ENCODE measurements at regions not wholly inside any gene's neighbourhood (a gene's known extent, or its start where the extent isn't known, plus 50 kb on each side); places are given as distances from the start of the nearest gene placed in this dataset.

- TF ChIP-seq POLR2AphosphoS5 (IDR thresholded peaks at IDR 0.05; ENCODE audit: borderline replicate concordance, low read depth, low read length) (no peak), EZH2 (IDR thresholded peaks at IDR 0.05) (no peak), FOXP2 (optimal IDR thresholded peaks at IDR 0.05; ENCODE audit: control extremely low read depth, extremely low read length, insufficient read depth) (no peak)
- H3K36me3 ChIP-seq (ENCODE audit: insufficient read depth, low read length) = no peaks in the 10 kb centered on the region
- no peaks in the 10 kb centered on the region for H3K9me3 ChIP-seq (ENCODE audit: low read depth, low read length)
- DNase-seq (ENCODE audit: low read depth, low spot score) = no peak
- no peak overlapping the region for H3K9ac ChIP-seq (ENCODE audit: insufficient read length)
- no peak overlapping the region for H3K4me3 ChIP-seq
- no peak overlapping the region for H3K27ac ChIP-seq
These were observed 75.0 kb upstream of the MAP1LC3B2 start for GRCh38 chr12:116483959-116484750.

GRCh38 chr12:116484807-116485206 lies 74.4 kb upstream of the MAP1LC3B2 start:
- no peak for DNase-seq (ENCODE audit: low read depth, low spot score)
- H3K4me3 ChIP-seq = no peak overlapping the region

GRCh38 chr12:116489116-116489515 lies 70.1 kb upstream of the MAP1LC3B2 start:
- Histone ChIP-seq H3K36me3 (ENCODE audit: insufficient read depth, low read length) (no peaks in the 10 kb centered on the region), H3K27ac (no peak overlapping the region), H3K9me3 (ENCODE audit: low read depth, low read length) (no peaks in the 10 kb centered on the region), H3K4me3 (no peak overlapping the region), H3K9ac (ENCODE audit: insufficient read length) (no peak overlapping the region)
- TF ChIP-seq POLR2AphosphoS5 (IDR thresholded peaks at IDR 0.05; ENCODE audit: borderline replicate concordance, low read depth, low read length) = no peak
- TF ChIP-seq EZH2 (IDR thresholded peaks at IDR 0.05) = no peak
- DNase-seq (ENCODE audit: low read depth, low spot score) = no peak

More at GRCh38 chr12:116484807-116485206, 74.4 kb upstream of the MAP1LC3B2 start:
- H3K9me3 ChIP-seq (ENCODE audit: low read depth, low read length) = no peaks in the 10 kb centered on the region
- H3K27ac ChIP-seq = no peak overlapping the region
- no peak overlapping the region for H3K9ac ChIP-seq (ENCODE audit: insufficient read length)
- no peaks in the 10 kb centered on the region for H3K36me3 ChIP-seq (ENCODE audit: insufficient read depth, low read length)
- no peak for TF ChIP-seq EZH2 (IDR thresholded peaks at IDR 0.05)
- no peak for TF ChIP-seq FOXP2 (optimal IDR thresholded peaks at IDR 0.05; ENCODE audit: control extremely low read depth, extremely low read length, insufficient read depth)
- no peak for TF ChIP-seq POLR2AphosphoS5 (IDR thresholded peaks at IDR 0.05; ENCODE audit: borderline replicate concordance, low read depth, low read length)

- DNase-seq (ENCODE audit: low read depth, low spot score) = no peak
These were observed 68.7 kb upstream of the MAP1LC3B2 start for GRCh38 chr12:116490471-116490870.

GRCh38 chr12:116492703-116493324 lies 66.4 kb upstream of the MAP1LC3B2 start:
- Histone ChIP-seq H3K27ac (no peak overlapping the region), H3K9ac (ENCODE audit: insufficient read length) (no peak overlapping the region), H3K9me3 (ENCODE audit: low read depth, low read length) (no peaks in the 10 kb centered on the region), H3K36me3 (ENCODE audit: insufficient read depth, low read length) (no peaks in the 10 kb centered on the region), H3K4me3 (no peak overlapping the region)
- DNase-seq (ENCODE audit: low read depth, low spot score) = no peak
- TF ChIP-seq FOXP2 (optimal IDR thresholded peaks at IDR 0.05; ENCODE audit: control extremely low read depth, extremely low read length, insufficient read depth) = no peak
- TF ChIP-seq EZH2 (IDR thresholded peaks at IDR 0.05) = no peak
- no peak for TF ChIP-seq POLR2AphosphoS5 (IDR thresholded peaks at IDR 0.05; ENCODE audit: borderline replicate concordance, low read depth, low read length)

More at GRCh38 chr12:116490471-116490870, 68.7 kb upstream of the MAP1LC3B2 start:
- H3K4me3 ChIP-seq = no peak overlapping the region
- TF ChIP-seq EZH2 (IDR thresholded peaks at IDR 0.05) = no peak
- TF ChIP-seq POLR2AphosphoS5 (IDR thresholded peaks at IDR 0.05; ENCODE audit: borderline replicate concordance, low read depth, low read length) = no peak
- no peak for TF ChIP-seq FOXP2 (optimal IDR thresholded peaks at IDR 0.05; ENCODE audit: control extremely low read depth, extremely low read length, insufficient read depth)
- no peaks in the 10 kb centered on the region for H3K36me3 ChIP-seq (ENCODE audit: insufficient read depth, low read length)
- no peaks in the 10 kb centered on the region for H3K9me3 ChIP-seq (ENCODE audit: low read depth, low read length)
- H3K9ac ChIP-seq (ENCODE audit: insufficient read length) = no peak overlapping the region
- H3K27ac ChIP-seq = no peak overlapping the region

GRCh38 chr12:116495260-116495659 lies 63.9 kb upstream of the MAP1LC3B2 start:
- no peak overlapping the region for H3K9ac ChIP-seq (ENCODE audit: insufficient read length)
- H3K4me3 ChIP-seq = no peak overlapping the region
- H3K9me3 ChIP-seq (ENCODE audit: low read depth, low read length) = no peaks in the 10 kb centered on the region
- DNase-seq (ENCODE audit: low read depth, low spot score) = no peak
- no peak overlapping the region for H3K27ac ChIP-seq
- no peaks in the 10 kb centered on the region for H3K36me3 ChIP-seq (ENCODE audit: insufficient read depth, low read length)
- TF ChIP-seq EZH2 (IDR thresholded peaks at IDR 0.05) (no peak), FOXP2 (optimal IDR thresholded peaks at IDR 0.05; ENCODE audit: control extremely low read depth, extremely low read length, insufficient read depth) (no peak), POLR2AphosphoS5 (IDR thresholded peaks at IDR 0.05; ENCODE audit: borderline replicate concordance, low read depth, low read length) (no peak)

GRCh38 chr12:116497051-116497591 lies 62.1 kb upstream of the MAP1LC3B2 start:
- no peak overlapping the region for H3K9ac ChIP-seq (ENCODE audit: insufficient read length)
- no peak for DNase-seq (ENCODE audit: low read depth, low spot score)
- no peak for TF ChIP-seq FOXP2 (optimal IDR thresholded peaks at IDR 0.05; ENCODE audit: control extremely low read depth, extremely low read length, insufficient read depth)
- no peak for TF ChIP-seq EZH2 (IDR thresholded peaks at IDR 0.05)
- TF ChIP-seq POLR2AphosphoS5 (IDR thresholded peaks at IDR 0.05; ENCODE audit: borderline replicate concordance, low read depth, low read length) = no peak
- H3K4me3 ChIP-seq = no peak overlapping the region
- no peak overlapping the region for H3K27ac ChIP-seq
- no peaks in the 10 kb centered on the region for H3K9me3 ChIP-seq (ENCODE audit: low read depth, low read length)
- H3K36me3 ChIP-seq (ENCODE audit: insufficient read depth, low read length) = no peaks in the 10 kb centered on the region

GRCh38 chr12:116498471-116498870 lies 60.7 kb upstream of the MAP1LC3B2 start:
- no peaks in the 10 kb centered on the region for H3K9me3 ChIP-seq (ENCODE audit: low read depth, low read length)
- no peak overlapping the region for H3K27ac ChIP-seq
- no peak overlapping the region for H3K4me3 ChIP-seq
- no peak for DNase-seq (ENCODE audit: low read depth, low spot score)
- no peak overlapping the region for H3K9ac ChIP-seq (ENCODE audit: insufficient read length)
- H3K36me3 ChIP-seq (ENCODE audit: insufficient read depth, low read length) = no peaks in the 10 kb centered on the region
- TF ChIP-seq POLR2AphosphoS5 (IDR thresholded peaks at IDR 0.05; ENCODE audit: borderline replicate concordance, low read depth, low read length) = no peak
- TF ChIP-seq FOXP2 (optimal IDR thresholded peaks at IDR 0.05; ENCODE audit: control extremely low read depth, extremely low read length, insufficient read depth) = no peak
- no peak for TF ChIP-seq EZH2 (IDR thresholded peaks at IDR 0.05)

Measured in SK-N-MC (cell line).